Heart left ventricle (tissue), 16 donors: ENCODE measurements at regions not wholly inside any gene's neighbourhood (a gene's known extent, or its start where the extent isn't known, plus 50 kb on each side); places are given as distances from the start of the nearest gene placed in this dataset.

ENCODE experiments used
- ATAC-seq, 4 donors: fragments of 200-7000 bp; cut with Tn5 transposase; one replicate each; pipeline ENCODE4 v1.9.1; 2020 to 2022; ENCODE audit warnings: moderate library complexity in 4 of 4, mild to moderate bottlenecking in 3 of 4, moderate number of reproducible peaks in 1 of 4
- DNase-seq, 5 donors: peaks; one replicate each; pipeline ENCODE4 v3.0.0-alpha.2; 2020
- H3K27ac ChIP-seq, 12 donors: fragments of 200-600 bp; sonication (generic) in 4 of 12; one replicate each; pipeline versions ENCODE4 v1.5.0 to v1.8.0; 2016 to 2022; ENCODE audit warnings: mild to moderate bottlenecking in 2 of 12
- H3K27me3 ChIP-seq, 9 donors: fragments of 200-600 bp; sonication (generic) in 2 of 9; one replicate each; pipeline versions ENCODE4 v1.5.1 to v1.8.0; 2016 to 2022; ENCODE audit warnings: mild to moderate bottlenecking in 3 of 9
- H3K36me3 ChIP-seq, 9 donors: fragments of 200-600 bp; sonication (generic) in 2 of 9; one replicate each; pipeline versions ENCODE4 v1.5.0 to v1.8.0; 2018 to 2022; ENCODE audit warnings: mild to moderate bottlenecking in 2 of 9
- H3K4me1 ChIP-seq, 12 donors: fragments of 200-600 bp; sonication (generic) in 4 of 12; one replicate each; pipeline versions ENCODE4 v1.5.0 to v1.8.0; 2016 to 2022; ENCODE audit warnings: mild to moderate bottlenecking in 3 of 12
- H3K4me3 ChIP-seq, 12 donors: fragments of 200-600 bp; sonication (generic) in 4 of 12; one replicate each; pipeline versions ENCODE4 v1.5.0 to v1.8.0; 2017 to 2022; ENCODE audit warnings: mild to moderate bottlenecking in 9 of 12, moderate library complexity in 4 of 12
- H3K9me3 ChIP-seq, 12 donors: fragments of 200-600 bp; sonication (generic) in 4 of 12; one replicate each; pipeline versions ENCODE4 v1.5.0 to v1.8.0; 2016 to 2022; ENCODE audit warnings: mild to moderate bottlenecking in 1 of 12
- CTCF ChIP-seq, 12 donors: fragments of 200-600 bp; sonication (generic) in 4 of 12; IDR thresholded peaks; one replicate each; pipeline versions ENCODE4 v1.5.0 to v1.8.0; 2018 to 2022; ENCODE audit warnings: antibody characterized with exemption in 12 of 12, mild to moderate bottlenecking in 5 of 12
- POLR2A ChIP-seq, 2 donors: fragments of 450-650 bp; IDR thresholded peaks; one replicate each; pipeline ENCODE4 v1.6.1; 2017; ENCODE audit warnings: antibody characterized with exemption in 2 of 2, mild to moderate bottlenecking in 2 of 2, moderate library complexity in 2 of 2
- WGBS, 4 donors: extraction: QIAGEN DNeasy Blood & Tissue Kit in 2 of 4; methylation state at CpG; one replicate each; pipeline versions ENCODE4 v1.1.5 to v1.1.7; 2013 to 2018; 5-methylcytosine and 5-hydroxymethylcytosine counted together
- intact Hi-C, 10 donors: fragments of 100-400 bp; cut with DNase I; formaldehyde crosslinking; loops; one replicate each; pipeline versions ENCODE4 v1.11.1 to v1.14.2; 2022
- donor health status: ischemic (EF 13 %, LVEDD 7.1; RV severe dilation, severe dysfunction).
- donor health status: healthy with polysubstance abuse.
- donor health status: DM: no; HTN: yes; CAD: no.
- donor health status: DM: no; HTN: no; CAD: no.
- donor health status: ischemic (EF 25% LVEDD 6.9; RV normal size, moderate dysfunction).
- donor health status: ischemic (EF 25% LVEDD 5.7; RV mildly dilated, moderate dysfunction).
- donor health status: healthy.
- donor health status: DM: yes; HTN: yes; CAD: no.
- donor health status: ischemic (EF 35%, LVEDD 5.7; RV mildly dilated, moderate dysfunction).
- donor health status: nonischemic (EF 11% LVEDD 7.7; RV severe dilation, severe dysfunction).
- donor health status: DM: yes; HTN: yes; CAD: no.
- donor health status: PGD.
- donor health status: ischemic (EF 29% LVEDD 5.4; RV normal size, mild dysfunction).
- donor health status: nonischemic (EF 23%, LVEDD 6.1; RV moderate dilation, normal function).

DNA sequence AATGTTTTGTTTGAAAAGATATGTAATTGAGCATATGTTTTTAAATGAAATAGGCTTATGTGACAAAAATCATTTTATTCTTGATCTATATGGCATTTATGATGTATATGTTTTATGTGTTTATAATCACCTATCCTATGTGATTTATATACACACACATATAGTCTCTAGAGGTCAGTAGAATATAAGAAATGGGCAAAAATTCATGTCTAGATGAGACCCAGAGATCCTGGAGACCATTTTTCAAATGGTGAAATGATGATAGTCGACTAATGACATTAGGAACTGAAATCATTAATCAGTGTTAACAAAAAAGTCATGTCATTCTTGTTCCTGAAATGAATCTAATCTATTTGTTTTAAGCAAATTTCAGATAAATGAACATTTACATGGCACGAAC, 709.2 kb upstream of the WWC1 start:
- intact Hi-C loops = loop anchor here in 4 of 10 donors (5.0 to 10.0 kb wide), 4 partner anchors 633 to 643 kb away; no protein-coding TSS in a partner anchor
- no peak for ATAC-seq
- DNase-seq = no peak
- H3K4me3 ChIP-seq = no peak overlapping the region
- H3K4me1 ChIP-seq = no peaks in the 10 kb centered on the region
- 71 to 77% (median 74%) methylated on average over 2 of the region's 2 CpGs for WGBS, 4 donors
- H3K27me3 ChIP-seq = peaks cover 0 to 24% (median 8%) of the 10 kb centered on the region in 9 donors
- H3K27ac ChIP-seq = no peak overlapping the region
- TF ChIP-seq POLR2A (IDR thresholded peaks at IDR 0.05) = no peak
- TF ChIP-seq CTCF (IDR thresholded peaks at IDR 0.05) = peak in 2 of 12 donors; percentile 11 to 40
- no peaks in the 10 kb centered on the region for H3K9me3 ChIP-seq
- no peaks in the 10 kb centered on the region for H3K36me3 ChIP-seq

- Histone ChIP-seq H3K9me3 (no peaks in the 10 kb centered on the region), H3K36me3 (no peaks in the 10 kb centered on the region), H3K27me3 (peaks cover 0 to 18% (median 5%) of the 10 kb centered on the region in 9 donors), H3K4me1 (no peaks in the 10 kb centered on the region), H3K4me3 (no peak overlapping the region), H3K27ac (no peak overlapping the region)
- no peak for DNase-seq
- TF ChIP-seq CTCF (IDR thresholded peaks at IDR 0.05) = no peak
- TF ChIP-seq POLR2A (IDR thresholded peaks at IDR 0.05) = no peak
- no peak for ATAC-seq
- intact Hi-C loops = loop anchor here in 4 of 10 donors (5.0 to 10.0 kb wide), 4 partner anchors 632 to 642 kb away; no protein-coding TSS in a partner anchor
- 41 to 59% (median 55%) methylated on average over 6 of the region's 6 CpGs for WGBS, 4 donors
Observed at GRCh38 chr5:167582886-167583285, 708.6 kb upstream of the WWC1 start.

GRCh38 chr5:167585184-167585583, 706.3 kb upstream of the WWC1 start:
- 84 to 95% (median 91%) methylated on average over 2 of the region's 2 CpGs for WGBS, 4 donors
- Histone ChIP-seq H3K27me3 (peaks cover 0 to 5% (median 0%) of the 10 kb centered on the region in 9 donors), H3K4me3 (no peak overlapping the region), H3K9me3 (no peaks in the 10 kb centered on the region), H3K36me3 (no peaks in the 10 kb centered on the region), H3K27ac (no peak overlapping the region), H3K4me1 (no peaks in the 10 kb centered on the region)
- intact Hi-C loops = loop anchor here in 2 of 10 donors (10.0 kb wide), 2 partner anchors 630 to 640 kb away; no protein-coding TSS in a partner anchor
- ATAC-seq (no peak), DNase-seq (no peak)
- TF ChIP-seq POLR2A (IDR thresholded peaks at IDR 0.05) (no peak), CTCF (IDR thresholded peaks at IDR 0.05) (no peak)

GRCh38 chr5:167587772-167588437, 703.5 kb upstream of the WWC1 start:
- intact Hi-C loops = loop anchor here in 2 of 10 donors (10.0 kb wide), 2 partner anchors 627 to 637 kb away; no protein-coding TSS in a partner anchor
- DNase-seq = no peak
- TF ChIP-seq POLR2A (IDR thresholded peaks at IDR 0.05) (no peak), CTCF (IDR thresholded peaks at IDR 0.05) (peak in 11 of 12 donors; percentile 11 to 52 (median 29))
- 65 to 73% (median 67%) methylated on average over 5 of the region's 5 CpGs for WGBS, 4 donors
- ATAC-seq = peak in 1 of 4 donors; percentile 52
- no peak overlapping the region for H3K27ac ChIP-seq
- no peak overlapping the region for H3K4me3 ChIP-seq
- H3K36me3 ChIP-seq = no peaks in the 10 kb centered on the region
- no peaks in the 10 kb centered on the region for H3K27me3 ChIP-seq
- no peaks in the 10 kb centered on the region for H3K9me3 ChIP-seq
- no peaks in the 10 kb centered on the region for H3K4me1 ChIP-seq
